Osteocyte (in vitro differentiated cells): ENCODE measurements at regions not wholly inside any gene's neighbourhood (a gene's known extent, or its start where the extent isn't known, plus 50 kb on each side); places are given as distances from the start of the nearest gene placed in this dataset.

ENCODE experiments used
- DNase-seq: peaks from one replicate; pipeline ENCODE4 v3.0.0; 2021; ENCODE audit warnings: mixed read lengths; ENCODE audit not compliant: unreplicated experiment; ENCODE audit errors: extremely low spot score
- H3K27ac Mint-ChIP-seq: one replicate; pipeline ENCODE4 v1.8.0; 2021; ENCODE audit warnings: mild to moderate bottlenecking, mixed read lengths; ENCODE audit not compliant: unreplicated experiment
- H3K27me3 Mint-ChIP-seq: one replicate; pipeline ENCODE4 v1.8.0; 2021; ENCODE audit warnings: mixed read lengths; ENCODE audit not compliant: unreplicated experiment
- H3K36me3 Mint-ChIP-seq: one replicate; pipeline ENCODE4 v1.8.0; 2021; ENCODE audit warnings: mixed read lengths; ENCODE audit not compliant: unreplicated experiment
- H3K4me1 Mint-ChIP-seq: one replicate; pipeline ENCODE4 v1.8.0; 2021; ENCODE audit warnings: mixed read lengths; ENCODE audit not compliant: unreplicated experiment
- H3K4me3 Mint-ChIP-seq: one replicate; pipeline ENCODE4 v1.8.0; 2021; ENCODE audit warnings: mild to moderate bottlenecking, moderate library complexity, mixed read lengths; ENCODE audit not compliant: unreplicated experiment
- H3K9me3 Mint-ChIP-seq: one replicate; pipeline ENCODE4 v1.8.0; 2021; ENCODE audit warnings: mixed read lengths; ENCODE audit not compliant: unreplicated experiment
- CTCF ChIP-seq: fragments of 200-600 bp; sonication (generic); IDR thresholded peaks from 2 replicates; pipeline ENCODE4 v1.5.0; 2021; ENCODE audit warnings: antibody characterized with exemption, mild to moderate bottlenecking, moderate library complexity

- peak; percentile 51 for DNase-seq
- Mint-ChIP-seq H3K36me3 (no peaks in the 10 kb centered on the region), H3K27ac (no peak overlapping the region), H3K4me3 (no peak overlapping the region), H3K27me3 (peaks cover 23% of the 10 kb centered on the region), H3K4me1 (no peaks in the 10 kb centered on the region), H3K9me3 (no peaks in the 10 kb centered on the region)
- no peak for TF ChIP-seq CTCF
These were observed 193.6 kb downstream of the BCL11B start for GRCh38 chr14:99078426-99078825.

GRCh38 chr14:99079061-99079727 lies 192.8 kb downstream of the BCL11B start:
- Mint-ChIP-seq H3K4me3 (no peak overlapping the region), H3K4me1 (no peaks in the 10 kb centered on the region)

GRCh38 chr14:99080306-99080705 lies 191.7 kb downstream of the BCL11B start:
- Mint-ChIP-seq H3K36me3 (no peaks in the 10 kb centered on the region), H3K4me1 (no peaks in the 10 kb centered on the region), H3K4me3 (no peak overlapping the region), H3K27me3 (peaks cover 28% of the 10 kb centered on the region), H3K9me3 (no peaks in the 10 kb centered on the region), H3K27ac (no peak overlapping the region)
- DNase-seq, result peak; percentile 65
- TF ChIP-seq CTCF, result no peak

More at GRCh38 chr14:99079061-99079727, 192.8 kb downstream of the BCL11B start:
- H3K36me3 Mint-ChIP-seq, result no peaks in the 10 kb centered on the region
- H3K27ac Mint-ChIP-seq, result no peak overlapping the region
- DNase-seq, result peak; percentile 57
- H3K9me3 Mint-ChIP-seq, result no peaks in the 10 kb centered on the region
- H3K27me3 Mint-ChIP-seq, result peaks cover 26% of the 10 kb centered on the region
- TF ChIP-seq CTCF, result no peak

GRCh38 chr14:99081156-99081765 lies 190.7 kb downstream of the BCL11B start:
- DNase-seq, result peak; percentile 67
- H3K4me3 Mint-ChIP-seq, result no peak overlapping the region
- no peaks in the 10 kb centered on the region for H3K4me1 Mint-ChIP-seq
- TF ChIP-seq CTCF, result no peak
- no peak overlapping the region for H3K27ac Mint-ChIP-seq
- H3K9me3 Mint-ChIP-seq, result no peaks in the 10 kb centered on the region
- peaks cover 29% of the 10 kb centered on the region for H3K27me3 Mint-ChIP-seq
- no peaks in the 10 kb centered on the region for H3K36me3 Mint-ChIP-seq

- Mint-ChIP-seq H3K4me3 (no peak overlapping the region), H3K27me3 (peaks cover 29% of the 10 kb centered on the region), H3K36me3 (no peaks in the 10 kb centered on the region), H3K4me1 (no peaks in the 10 kb centered on the region), H3K27ac (no peak overlapping the region), H3K9me3 (no peaks in the 10 kb centered on the region)
- TF ChIP-seq CTCF, result no peak
- DNase-seq, result no peak
These were observed 190.1 kb downstream of the BCL11B start for GRCh38 chr14:99081880-99082279.
